ENCODE measurements at regions not wholly inside any gene's neighbourhood (a gene's known extent, or its start where the extent isn't known, plus 50 kb on each side); places are given as distances from the start of the nearest gene placed in this dataset.

GRCh38 chrX:39714471-39714870, 383.3 kb downstream of the BCOR start:
- Histone ChIP-seq H3K27ac (ENCODE audit: low read depth, low read length) (no peak overlapping the region), H3K18ac (ENCODE audit: low read length) (no peak overlapping the region), H3K79me1 (ENCODE audit: low read length) (no peaks in the 10 kb centered on the region), H3K9ac (ENCODE audit: low read length) (no peak overlapping the region), H3K79me2 (ENCODE audit: control insufficient read depth, insufficient read depth, low read length) (no peaks in the 10 kb centered on the region), H3K56ac (ENCODE audit: low read length) (no peak overlapping the region), H2AK5ac (ENCODE audit: low read length) (no peak overlapping the region), H3K4me1 (ENCODE audit: control insufficient read depth, low read depth, low read length) (no peaks in the 10 kb centered on the region), H3K4ac (ENCODE audit: low read depth, low read length) (no peak overlapping the region), H4K5ac (ENCODE audit: low read length) (no peak overlapping the region), H3K23ac (ENCODE audit: low read length) (no peak overlapping the region), H2BK15ac (replicated peaks; ENCODE audit: low read depth) (no peak overlapping the region), H3K36me3 (ENCODE audit: control insufficient read depth, insufficient read depth, low read length) (no peaks in the 10 kb centered on the region), H3K4me2 (ENCODE audit: low read length) (no peak overlapping the region), H3K4me3 (ENCODE audit: low read length) (no peak overlapping the region), H2BK5ac (ENCODE audit: low read length) (no peak overlapping the region), H4K8ac (ENCODE audit: low read depth, low read length) (no peak overlapping the region), H2BK120ac (ENCODE audit: low read depth, low read length) (no peak overlapping the region), H3K27me3 (ENCODE audit: insufficient read depth, low read length, poor library complexity) (no peaks in the 10 kb centered on the region)
- no peak for DNase-seq
- WGBS (ENCODE audit: extremely low coverage, insufficient coverage, low lambda C conversion rate): no CpG with 5 or more reads among the region's 6 CpGs

- no peak overlapping the region for H3K4me3 ChIP-seq (ENCODE audit: low read length)
- H3K36me3 ChIP-seq (ENCODE audit: control insufficient read depth, insufficient read depth, low read length): no peaks in the 10 kb centered on the region
- H2BK15ac ChIP-seq (replicated peaks; ENCODE audit: low read depth): no peak overlapping the region
- H3K9ac ChIP-seq (ENCODE audit: low read length): no peak overlapping the region
- H3K27ac ChIP-seq (ENCODE audit: low read depth, low read length): no peak overlapping the region
- H3K27me3 ChIP-seq (ENCODE audit: insufficient read depth, low read length, poor library complexity): no peaks in the 10 kb centered on the region
- H2AK5ac ChIP-seq (ENCODE audit: low read length): no peak overlapping the region
- no peak overlapping the region for H3K18ac ChIP-seq (ENCODE audit: low read length)
- H3K79me2 ChIP-seq (ENCODE audit: control insufficient read depth, insufficient read depth, low read length): no peaks in the 10 kb centered on the region
- H4K5ac ChIP-seq (ENCODE audit: low read length): no peak overlapping the region
- H4K8ac ChIP-seq (ENCODE audit: low read depth, low read length): no peak overlapping the region
- no peak for DNase-seq
- no peaks in the 10 kb centered on the region for H3K4me1 ChIP-seq (ENCODE audit: control insufficient read depth, low read depth, low read length)
- no CpG with 5 or more reads among the region's 8 CpGs for WGBS (ENCODE audit: extremely low coverage, insufficient coverage, low lambda C conversion rate)
- H2BK5ac ChIP-seq (ENCODE audit: low read length): no peak overlapping the region
- H2BK120ac ChIP-seq (ENCODE audit: low read depth, low read length): no peak overlapping the region
- H3K79me1 ChIP-seq (ENCODE audit: low read length): no peaks in the 10 kb centered on the region
- H3K23ac ChIP-seq (ENCODE audit: low read length): no peak overlapping the region
- H3K4me2 ChIP-seq (ENCODE audit: low read length): no peak overlapping the region
- no peak overlapping the region for H3K4ac ChIP-seq (ENCODE audit: low read depth, low read length)
- peak overlapping the region; percentile 42 for H3K56ac ChIP-seq (ENCODE audit: low read length)
These were observed 381.4 kb downstream of the BCOR start for GRCh38 chrX:39716401-39716800.

- no CpG with 5 or more reads among the region's 6 CpGs for WGBS (ENCODE audit: extremely low coverage, insufficient coverage, low lambda C conversion rate)
- H4K5ac ChIP-seq (ENCODE audit: low read length): no peak overlapping the region
These were observed 380.8 kb downstream of the BCOR start for GRCh38 chrX:39716802-39717540.

GRCh38 chrX:39718981-39719380, 378.8 kb downstream of the BCOR start:
- H4K5ac ChIP-seq (ENCODE audit: low read length): no peak overlapping the region
- no peaks in the 10 kb centered on the region for H3K79me2 ChIP-seq (ENCODE audit: control insufficient read depth, insufficient read depth, low read length)
- H2BK120ac ChIP-seq (ENCODE audit: low read depth, low read length): no peak overlapping the region
- no peak overlapping the region for H3K18ac ChIP-seq (ENCODE audit: low read length)
- H3K9ac ChIP-seq (ENCODE audit: low read length): no peak overlapping the region
- H2BK5ac ChIP-seq (ENCODE audit: low read length): no peak overlapping the region
- no CpG with 5 or more reads among the region's 2 CpGs for WGBS (ENCODE audit: extremely low coverage, insufficient coverage, low lambda C conversion rate)
- no peak overlapping the region for H3K4ac ChIP-seq (ENCODE audit: low read depth, low read length)
- no peak overlapping the region for H2AK5ac ChIP-seq (ENCODE audit: low read length)
- H3K27me3 ChIP-seq (ENCODE audit: insufficient read depth, low read length, poor library complexity): no peaks in the 10 kb centered on the region
- H3K4me2 ChIP-seq (ENCODE audit: low read length): no peak overlapping the region
- H3K4me1 ChIP-seq (ENCODE audit: control insufficient read depth, low read depth, low read length): no peaks in the 10 kb centered on the region
- H4K8ac ChIP-seq (ENCODE audit: low read depth, low read length): no peak overlapping the region
- no peak overlapping the region for H3K27ac ChIP-seq (ENCODE audit: low read depth, low read length)
- no peak overlapping the region for H2BK15ac ChIP-seq (replicated peaks; ENCODE audit: low read depth)
- no peak overlapping the region for H3K4me3 ChIP-seq (ENCODE audit: low read length)
- no peak overlapping the region for H3K23ac ChIP-seq (ENCODE audit: low read length)
- H3K79me1 ChIP-seq (ENCODE audit: low read length): no peaks in the 10 kb centered on the region
- H3K36me3 ChIP-seq (ENCODE audit: control insufficient read depth, insufficient read depth, low read length): no peaks in the 10 kb centered on the region
- DNase-seq: no peak
- no peak overlapping the region for H3K56ac ChIP-seq (ENCODE audit: low read length)

More at GRCh38 chrX:39716802-39717540, 380.8 kb downstream of the BCOR start:
- no peak for DNase-seq
- no peak overlapping the region for H2BK5ac ChIP-seq (ENCODE audit: low read length)
- no peaks in the 10 kb centered on the region for H3K4me1 ChIP-seq (ENCODE audit: control insufficient read depth, low read depth, low read length)
- no peak overlapping the region for H2BK15ac ChIP-seq (replicated peaks; ENCODE audit: low read depth)
- H3K9ac ChIP-seq (ENCODE audit: low read length): no peak overlapping the region
- H3K79me1 ChIP-seq (ENCODE audit: low read length): no peaks in the 10 kb centered on the region
- no peaks in the 10 kb centered on the region for H3K79me2 ChIP-seq (ENCODE audit: control insufficient read depth, insufficient read depth, low read length)
- no peak overlapping the region for H3K23ac ChIP-seq (ENCODE audit: low read length)
- no peak overlapping the region for H3K27ac ChIP-seq (ENCODE audit: low read depth, low read length)
- H3K56ac ChIP-seq (ENCODE audit: low read length): no peak overlapping the region
- no peak overlapping the region for H3K4me3 ChIP-seq (ENCODE audit: low read length)
- no peak overlapping the region for H3K18ac ChIP-seq (ENCODE audit: low read length)
- H3K4me2 ChIP-seq (ENCODE audit: low read length): no peak overlapping the region
- no peak overlapping the region for H4K8ac ChIP-seq (ENCODE audit: low read depth, low read length)
- no peaks in the 10 kb centered on the region for H3K36me3 ChIP-seq (ENCODE audit: control insufficient read depth, insufficient read depth, low read length)
- H2BK120ac ChIP-seq (ENCODE audit: low read depth, low read length): no peak overlapping the region
- no peaks in the 10 kb centered on the region for H3K27me3 ChIP-seq (ENCODE audit: insufficient read depth, low read length, poor library complexity)
- H3K4ac ChIP-seq (ENCODE audit: low read depth, low read length): no peak overlapping the region
- no peak overlapping the region for H2AK5ac ChIP-seq (ENCODE audit: low read length)

GRCh38 chrX:39720945-39721344, 376.8 kb downstream of the BCOR start:
- no CpG with 5 or more reads among the region's 2 CpGs for WGBS (ENCODE audit: extremely low coverage, insufficient coverage, low lambda C conversion rate)
- H2BK5ac ChIP-seq (ENCODE audit: low read length): no peak overlapping the region
- no peaks in the 10 kb centered on the region for H3K79me2 ChIP-seq (ENCODE audit: control insufficient read depth, insufficient read depth, low read length)
- no peak overlapping the region for H3K4me3 ChIP-seq (ENCODE audit: low read length)
- no peak overlapping the region for H3K4me2 ChIP-seq (ENCODE audit: low read length)
- no peak overlapping the region for H2BK120ac ChIP-seq (ENCODE audit: low read depth, low read length)
- no peaks in the 10 kb centered on the region for H3K4me1 ChIP-seq (ENCODE audit: control insufficient read depth, low read depth, low read length)
- no peaks in the 10 kb centered on the region for H3K79me1 ChIP-seq (ENCODE audit: low read length)
- H3K27me3 ChIP-seq (ENCODE audit: insufficient read depth, low read length, poor library complexity): no peaks in the 10 kb centered on the region
- H3K23ac ChIP-seq (ENCODE audit: low read length): no peak overlapping the region
- H3K36me3 ChIP-seq (ENCODE audit: control insufficient read depth, insufficient read depth, low read length): no peaks in the 10 kb centered on the region
- H2AK5ac ChIP-seq (ENCODE audit: low read length): no peak overlapping the region
- DNase-seq: no peak
- H3K18ac ChIP-seq (ENCODE audit: low read length): no peak overlapping the region
- H4K5ac ChIP-seq (ENCODE audit: low read length): no peak overlapping the region
- no peak overlapping the region for H2BK15ac ChIP-seq (replicated peaks; ENCODE audit: low read depth)
- no peak overlapping the region for H3K4ac ChIP-seq (ENCODE audit: low read depth, low read length)
- no peak overlapping the region for H3K27ac ChIP-seq (ENCODE audit: low read depth, low read length)
- H3K56ac ChIP-seq (ENCODE audit: low read length): no peak overlapping the region
- H4K8ac ChIP-seq (ENCODE audit: low read depth, low read length): no peak overlapping the region
- no peak overlapping the region for H3K9ac ChIP-seq (ENCODE audit: low read length)
